Gastroesophageal sphincter (tissue), 3 donors: ENCODE measurements at regions not wholly inside any gene's neighbourhood (a gene's known extent, or its start where the extent isn't known, plus 50 kb on each side); places are given as distances from the start of the nearest gene placed in this dataset.

Experiments used
- POLR2A ChIP-seq, 2 donors: fragments of 450-650 bp; IDR thresholded peaks; one replicate each; pipeline ENCODE4 v1.6.1; 2017; ENCODE audit warnings: antibody characterized with exemption in 2 of 2, mild to moderate bottlenecking in 2 of 2, moderate library complexity in 1 of 2
- POLR2AphosphoS5 ChIP-seq: sonication (generic); formaldehyde crosslinking; IDR thresholded peaks from one replicate; pipeline ENCODE4 v1.6.1; 2017; ENCODE audit warnings: antibody characterized with exemption
- TF ChIP-seq, protein P1 (sequence below), 4 experiments: fragments of 200-600 bp in 2 of 4; fragments of 450-650 bp in 2 of 4; sonication (generic) in 1 of 4; IDR thresholded peaks; one replicate each; pipeline ENCODE4 v1.5.1; 2017 to 2019; ENCODE audit warnings: antibody characterized with exemption in 4 of 4, mild to moderate bottlenecking in 2 of 4, moderate library complexity in 2 of 4

DNA sequence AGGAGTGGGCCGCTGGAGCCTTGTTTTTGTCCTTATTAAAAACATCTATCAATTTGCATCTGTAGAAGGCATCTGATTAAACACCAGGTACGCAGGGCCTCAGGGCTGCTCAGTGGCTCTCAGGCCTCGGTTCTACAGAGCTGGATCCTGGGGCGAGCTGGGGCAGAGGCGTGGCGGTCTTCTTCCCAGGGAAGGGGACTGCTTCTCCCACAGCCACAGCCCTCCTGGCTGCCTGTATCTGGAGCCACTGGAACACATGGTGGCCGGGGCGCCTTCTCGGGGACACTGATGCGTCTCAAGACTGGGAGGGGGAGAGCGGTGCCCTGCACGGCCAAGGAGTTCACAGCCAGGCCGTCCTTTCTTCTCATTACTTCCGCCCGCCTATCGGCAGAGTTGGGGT lies 1178.2 kb downstream of the BRD1 start:
- TF ChIP-seq, protein P1, sequence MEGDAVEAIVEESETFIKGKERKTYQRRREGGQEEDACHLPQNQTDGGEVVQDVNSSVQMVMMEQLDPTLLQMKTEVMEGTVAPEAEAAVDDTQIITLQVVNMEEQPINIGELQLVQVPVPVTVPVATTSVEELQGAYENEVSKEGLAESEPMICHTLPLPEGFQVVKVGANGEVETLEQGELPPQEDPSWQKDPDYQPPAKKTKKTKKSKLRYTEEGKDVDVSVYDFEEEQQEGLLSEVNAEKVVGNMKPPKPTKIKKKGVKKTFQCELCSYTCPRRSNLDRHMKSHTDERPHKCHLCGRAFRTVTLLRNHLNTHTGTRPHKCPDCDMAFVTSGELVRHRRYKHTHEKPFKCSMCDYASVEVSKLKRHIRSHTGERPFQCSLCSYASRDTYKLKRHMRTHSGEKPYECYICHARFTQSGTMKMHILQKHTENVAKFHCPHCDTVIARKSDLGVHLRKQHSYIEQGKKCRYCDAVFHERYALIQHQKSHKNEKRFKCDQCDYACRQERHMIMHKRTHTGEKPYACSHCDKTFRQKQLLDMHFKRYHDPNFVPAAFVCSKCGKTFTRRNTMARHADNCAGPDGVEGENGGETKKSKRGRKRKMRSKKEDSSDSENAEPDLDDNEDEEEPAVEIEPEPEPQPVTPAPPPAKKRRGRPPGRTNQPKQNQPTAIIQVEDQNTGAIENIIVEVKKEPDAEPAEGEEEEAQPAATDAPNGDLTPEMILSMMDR (IDR thresholded peaks at IDR 0.05) = no peak
- TF ChIP-seq POLR2A (IDR thresholded peaks at IDR 0.05) (no peak), POLR2AphosphoS5 (no peak)
